ENCODE measurements at regions not wholly inside any gene's neighbourhood (a gene's known extent, or its start where the extent isn't known, plus 50 kb on each side); places are given as distances from the start of the nearest gene placed in this dataset.

DNA sequence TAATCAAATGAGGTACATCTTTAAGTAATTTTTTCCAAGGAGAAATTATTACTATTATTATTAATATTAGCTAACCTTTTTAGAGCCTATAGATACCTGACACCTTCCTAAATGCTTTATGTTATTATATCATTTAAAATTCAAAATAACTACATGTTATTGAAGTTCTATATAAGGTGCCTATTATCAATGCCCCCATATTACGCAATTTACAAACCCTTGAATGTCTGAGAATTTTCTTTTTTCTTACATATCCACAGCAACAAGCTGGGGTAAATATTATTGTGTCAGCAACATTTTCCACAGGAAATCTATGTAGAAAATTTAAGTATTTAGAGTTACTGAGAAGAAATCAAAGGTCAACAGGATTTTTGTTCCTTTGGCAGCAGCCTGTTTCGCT lies 327.3 kb downstream of the NXPE2 start:
- DNase-seq (no peak), ATAC-seq (ENCODE audit: low FRiP score in 2 of 2) (no peak)
- TF ChIP-seq POLR2AphosphoS5 (IDR thresholded peaks at IDR 0.05): no peak
- TF ChIP-seq, protein P1, sequence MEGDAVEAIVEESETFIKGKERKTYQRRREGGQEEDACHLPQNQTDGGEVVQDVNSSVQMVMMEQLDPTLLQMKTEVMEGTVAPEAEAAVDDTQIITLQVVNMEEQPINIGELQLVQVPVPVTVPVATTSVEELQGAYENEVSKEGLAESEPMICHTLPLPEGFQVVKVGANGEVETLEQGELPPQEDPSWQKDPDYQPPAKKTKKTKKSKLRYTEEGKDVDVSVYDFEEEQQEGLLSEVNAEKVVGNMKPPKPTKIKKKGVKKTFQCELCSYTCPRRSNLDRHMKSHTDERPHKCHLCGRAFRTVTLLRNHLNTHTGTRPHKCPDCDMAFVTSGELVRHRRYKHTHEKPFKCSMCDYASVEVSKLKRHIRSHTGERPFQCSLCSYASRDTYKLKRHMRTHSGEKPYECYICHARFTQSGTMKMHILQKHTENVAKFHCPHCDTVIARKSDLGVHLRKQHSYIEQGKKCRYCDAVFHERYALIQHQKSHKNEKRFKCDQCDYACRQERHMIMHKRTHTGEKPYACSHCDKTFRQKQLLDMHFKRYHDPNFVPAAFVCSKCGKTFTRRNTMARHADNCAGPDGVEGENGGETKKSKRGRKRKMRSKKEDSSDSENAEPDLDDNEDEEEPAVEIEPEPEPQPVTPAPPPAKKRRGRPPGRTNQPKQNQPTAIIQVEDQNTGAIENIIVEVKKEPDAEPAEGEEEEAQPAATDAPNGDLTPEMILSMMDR (IDR thresholded peaks at IDR 0.05): no peak
- no peak for TF ChIP-seq POLR2A (IDR thresholded peaks at IDR 0.05)
- no peak for TF ChIP-seq EP300 (IDR thresholded peaks at IDR 0.05)
- Histone ChIP-seq H3K4me1 (no peaks in the 10 kb centered on the region), H3K27ac (no peak overlapping the region), H3K4me3 (no peak overlapping the region), H3K36me3 (no peaks in the 10 kb centered on the region), H3K9me3 (no peaks in the 10 kb centered on the region), H3K27me3 (no peaks in the 10 kb centered on the region)
- whole genome bisulfite sequencing, 2 donors: 87 to 94% methylated on average over 2 of the region's 2 CpGs

DNA sequence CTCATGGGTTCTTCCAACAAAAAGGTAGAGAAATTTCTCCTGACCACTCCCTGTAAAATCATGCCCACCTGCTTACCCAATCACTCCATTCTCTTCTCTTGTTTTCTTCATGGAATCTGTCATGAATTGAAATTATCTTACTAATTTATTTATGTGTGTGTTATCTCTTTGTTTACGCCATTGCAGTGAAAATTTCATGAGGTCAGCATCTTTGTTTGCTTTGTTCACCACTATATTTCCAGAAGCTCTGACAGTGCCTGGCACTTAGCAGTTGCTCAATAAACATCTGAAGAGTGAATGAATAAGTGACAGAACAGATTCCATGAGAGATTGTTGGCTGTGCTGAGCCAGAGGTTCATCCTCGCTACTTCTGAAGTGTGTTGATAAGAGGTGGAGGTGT lies 329.5 kb downstream of the NXPE2 start:
- Histone ChIP-seq H3K27ac (no peak overlapping the region), H3K4me3 (no peak overlapping the region), H3K36me3 (no peaks in the 10 kb centered on the region), H3K27me3 (no peaks in the 10 kb centered on the region), H3K9me3 (no peaks in the 10 kb centered on the region), H3K4me1 (no peaks in the 10 kb centered on the region)
- TF ChIP-seq POLR2AphosphoS5 (IDR thresholded peaks at IDR 0.05): no peak
- 59 to 82% methylated on average over 2 of the region's 2 CpGs for WGBS, 2 donors
- no peak for DNase-seq
- no peak for ATAC-seq (ENCODE audit: low FRiP score in 2 of 2)

DNA sequence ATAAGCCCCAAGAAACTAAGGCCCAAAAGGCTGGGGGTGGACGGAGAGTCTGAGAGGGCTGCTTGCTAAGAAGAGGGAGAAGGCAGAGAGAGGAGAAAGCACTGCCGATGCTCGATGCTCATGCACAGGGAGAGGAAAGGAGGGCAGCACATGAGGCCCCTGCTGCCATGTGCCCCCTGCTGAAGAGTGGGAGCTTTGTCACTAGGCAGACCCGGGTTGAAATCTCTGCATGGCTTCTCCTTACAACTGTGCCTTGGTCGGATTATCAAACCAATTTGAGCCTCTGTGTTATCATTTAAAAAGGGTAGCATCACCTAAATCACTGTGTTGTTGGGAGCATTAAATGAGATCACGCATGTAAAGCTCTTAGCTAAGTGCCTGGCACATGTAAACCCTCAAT lies 330.5 kb downstream of the NXPE2 start:
- Histone ChIP-seq H3K27me3 (no peaks in the 10 kb centered on the region), H3K9me3 (no peaks in the 10 kb centered on the region), H3K4me3 (no peak overlapping the region), H3K4me1 (no peaks in the 10 kb centered on the region), H3K27ac (no peak overlapping the region), H3K36me3 (no peaks in the 10 kb centered on the region)
- TF ChIP-seq, protein P1 (IDR thresholded peaks at IDR 0.05): no peak
- TF ChIP-seq POLR2AphosphoS5 (IDR thresholded peaks at IDR 0.05): no peak
- TF ChIP-seq POLR2A (IDR thresholded peaks at IDR 0.05): no peak
- no peak for TF ChIP-seq EP300 (IDR thresholded peaks at IDR 0.05)
- no peak for ATAC-seq (ENCODE audit: low FRiP score in 2 of 2)
- WGBS, 2 donors: 67 to 68% methylated on average over 6 of the region's 6 CpGs
- DNase-seq: no peak

DNA sequence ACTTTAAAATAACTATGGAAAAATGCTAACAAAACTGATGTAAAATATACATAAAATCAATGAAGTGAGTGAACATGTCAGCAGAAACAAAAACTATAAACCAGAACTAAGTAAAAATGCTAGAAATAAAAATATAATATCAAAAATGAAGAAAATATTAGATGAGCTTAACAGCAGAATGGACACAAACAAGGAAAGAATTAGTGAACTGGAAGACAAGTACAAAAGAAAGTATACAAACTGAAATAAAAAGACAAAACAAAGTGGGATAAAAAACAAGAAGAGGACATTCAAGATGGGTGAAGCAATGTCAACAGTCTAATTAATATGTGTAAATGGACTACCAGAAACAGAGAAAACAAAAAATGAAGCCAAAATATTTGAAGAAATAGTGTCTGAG lies 339.2 kb downstream of the NXPE2 start:
- DNase-seq (no peak), ATAC-seq (ENCODE audit: low FRiP score in 2 of 2) (no peak)
- Histone ChIP-seq H3K4me3 (no peak overlapping the region), H3K27me3 (no peaks in the 10 kb centered on the region), H3K9me3 (peaks cover 0 to 8% (median 6%) of the 10 kb centered on the region in 4 donors), H3K4me1 (no peaks in the 10 kb centered on the region), H3K36me3 (no peaks in the 10 kb centered on the region), H3K27ac (no peak overlapping the region)
- no peak for TF ChIP-seq POLR2AphosphoS5 (IDR thresholded peaks at IDR 0.05)
- TF ChIP-seq, protein P1 (IDR thresholded peaks at IDR 0.05): no peak
- no peak for TF ChIP-seq EP300 (IDR thresholded peaks at IDR 0.05)
- TF ChIP-seq POLR2A (IDR thresholded peaks at IDR 0.05): no peak

- TF ChIP-seq POLR2AphosphoS5 (IDR thresholded peaks at IDR 0.05): no peak
- no peak for TF ChIP-seq POLR2A (IDR thresholded peaks at IDR 0.05)
- no peak for TF ChIP-seq EP300 (IDR thresholded peaks at IDR 0.05)
- TF ChIP-seq, protein P1 (IDR thresholded peaks at IDR 0.05): no peak
- H3K27ac ChIP-seq: no peak overlapping the region
- no peaks in the 10 kb centered on the region for H3K36me3 ChIP-seq
- H3K27me3 ChIP-seq: no peaks in the 10 kb centered on the region
- no peak for DNase-seq
- no peak overlapping the region for H3K4me3 ChIP-seq
- no peaks in the 10 kb centered on the region for H3K4me1 ChIP-seq
- ATAC-seq (ENCODE audit: low FRiP score in 2 of 2): no peak
- no peaks in the 10 kb centered on the region for H3K9me3 ChIP-seq
Observed at GRCh38 chr11:115030166-115030565, 351.8 kb downstream of the NXPE2 start.

Data from upper lobe of left lung (tissue), 6 donors.